Activated CD8-positive, alpha-beta T cell treated with anti-CD3 and anti-CD28 coated beads, Interleukin-2, amount 10 ng/mL, durations not matched to agents 7 days and 5 days (primary cell): ENCODE measurements at regions not wholly inside any gene's neighbourhood (a gene's known extent, or its start where the extent isn't known, plus 50 kb on each side); places are given as distances from the start of the nearest gene placed in this dataset.
A peak's percentile ranks its signal among the peaks of the same experiment; 100 is the strongest.

Source experiments
- ATAC-seq: fragments of 150-1000 bp; cut with Tn5 transposase; one replicate; pipeline ENCODE4 v1.10.0; 2021; ENCODE audit warnings: moderate library complexity
- CTCF ChIA-PET: fragments of 350-600 bp; sonication (Branson Sonifier 250); formaldehyde crosslinking; loops from one replicate; lab custom pipeline; 2021; ENCODE audit warnings: antibody characterized with exemption; lab: Charles Lee
- POLR2A ChIA-PET: fragments of 350-600 bp; sonication (Branson Sonifier 250); formaldehyde crosslinking; loops from one replicate; lab custom pipeline; 2021; ENCODE audit warnings: antibody characterized with exemption; lab: Charles Lee
- DNase-seq: peaks from one replicate; pipeline ENCODE4 v3.0.0-alpha.2; 2020
- H3K27ac Mint-ChIP-seq: one replicate; pipeline ENCODE4 v1.8.0; 2021; ENCODE audit warnings: mild to moderate bottlenecking, mixed read lengths
- H3K27me3 Mint-ChIP-seq: one replicate; pipeline ENCODE4 v1.8.0; 2021; ENCODE audit warnings: low read depth, mixed read lengths
- H3K36me3 Mint-ChIP-seq: one replicate; pipeline ENCODE4 v1.8.0; 2021; ENCODE audit warnings: low read depth, mixed read lengths
- H3K4me1 Mint-ChIP-seq: one replicate; pipeline ENCODE4 v1.8.0; 2021; ENCODE audit warnings: low read depth, mixed read lengths
- H3K4me3 Mint-ChIP-seq: one replicate; pipeline ENCODE4 v1.8.0; 2021; ENCODE audit warnings: mild to moderate bottlenecking, mixed read lengths
- H3K9me3 Mint-ChIP-seq: one replicate; pipeline ENCODE4 v1.8.0; 2022; ENCODE audit warnings: mixed read lengths; ENCODE audit not compliant: insufficient read depth

GRCh38 chr6:26175033-26175427, 87.8 kb downstream of the HFE start:
- DNase-seq (no peak), ATAC-seq (no peak)
- Mint-ChIP-seq H3K9me3 (no peaks in the 10 kb centered on the region), H3K27ac (peak overlapping the region; percentile 59), H3K4me3 (peak overlapping the region; percentile 38), H3K36me3 (peaks cover 7% of the 10 kb centered on the region), H3K27me3 (no peaks in the 10 kb centered on the region), H3K4me1 (peaks cover 43% of the 10 kb centered on the region)
- POLR2A ChIA-PET: interaction anchor here (0.7 to 22.3 kb wide), 12 partner anchors 9 to 189 kb away, joined by 3 to 3176 read pairs (median 80); a partner anchor contains a TSS
- CTCF ChIA-PET: interaction anchor here (1.0 to 2.5 kb wide), 5 partner anchors 23 to 75 kb away, joined by 5 to 16 read pairs (median 9); a partner anchor contains a TSS

- H3K27me3 Mint-ChIP-seq: no peaks in the 10 kb centered on the region
- no peaks in the 10 kb centered on the region for H3K9me3 Mint-ChIP-seq
- peak overlapping the region; percentile 38 for H3K4me3 Mint-ChIP-seq
- H3K27ac Mint-ChIP-seq: peak overlapping the region; percentile 59
- ATAC-seq (peak; percentile 11), DNase-seq (peak; percentile 82)
- peaks cover 42% of the 10 kb centered on the region for H3K4me1 Mint-ChIP-seq
- peaks cover 11% of the 10 kb centered on the region for H3K36me3 Mint-ChIP-seq
- CTCF ChIA-PET: interaction anchor here (0.6 to 2.5 kb wide), 20 partner anchors 8 to 410 kb away, joined by 3 to 16 read pairs (median 4); a partner anchor contains a TSS
- POLR2A ChIA-PET: interaction anchor here (0.5 to 14.2 kb wide), 12 partner anchors 8 to 149 kb away, joined by 3 to 664 read pairs (median 16); a partner anchor contains a TSS
Measured at GRCh38 chr6:26175428-26176181, 88.4 kb downstream of the HFE start.

DNA sequence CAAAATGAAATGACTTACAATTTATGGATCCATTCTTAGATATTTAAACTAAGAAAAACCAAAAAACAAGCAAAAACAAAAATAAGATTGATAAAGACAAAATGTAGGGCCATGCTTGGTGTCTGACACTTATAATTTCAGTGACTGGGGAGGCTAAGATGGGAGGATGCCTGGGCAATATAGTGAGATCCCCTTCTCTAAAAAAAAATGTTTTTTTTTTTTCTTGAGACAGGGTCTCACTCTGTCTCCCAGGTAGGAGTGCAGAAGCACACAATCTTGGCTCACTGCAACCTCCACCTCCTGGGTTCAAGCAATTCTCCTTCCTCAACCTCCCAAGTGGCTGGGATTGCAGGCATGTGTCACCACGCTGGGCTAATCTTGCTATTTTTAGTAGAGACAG, 92.4 kb downstream of the HFE start:
- no peak overlapping the region for H3K27ac Mint-ChIP-seq

DNA sequence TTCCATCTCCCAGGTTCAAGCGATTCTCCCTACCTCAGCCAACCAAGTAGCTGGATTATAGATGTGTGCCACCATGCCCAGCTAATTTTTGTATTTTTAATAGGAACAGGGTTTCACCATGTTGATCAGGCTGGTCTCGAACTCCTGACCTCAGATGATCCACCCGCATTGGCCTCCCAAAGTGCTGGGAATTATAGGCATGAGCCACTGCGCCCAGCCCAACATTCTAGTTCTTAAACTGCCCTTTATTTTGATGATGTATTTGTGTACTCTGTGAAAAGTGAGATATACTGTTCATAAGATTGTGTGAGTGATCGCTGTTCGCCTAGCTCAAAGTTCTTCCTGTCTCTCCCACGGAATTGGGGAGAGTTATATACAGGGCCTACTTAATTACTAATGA, 93.1 kb downstream of the HFE start:
- H3K4me3 Mint-ChIP-seq: no peak overlapping the region
- H3K36me3 Mint-ChIP-seq: peaks cover 11% of the 10 kb centered on the region
- H3K4me1 Mint-ChIP-seq: peaks cover 61% of the 10 kb centered on the region
- ChIA-PET CTCF (interaction anchor here (0.6 to 0.7 kb wide), 2 partner anchors 36 to 90 kb away, joined by 3 read pairs; a partner anchor contains a TSS), POLR2A (interaction anchor here (0.6 to 5.8 kb wide), 11 partner anchors 8 to 148 kb away, joined by 3 to 169 read pairs (median 32); a partner anchor contains a TSS)
- H3K27me3 Mint-ChIP-seq: no peaks in the 10 kb centered on the region
- H3K9me3 Mint-ChIP-seq: no peaks in the 10 kb centered on the region
- peak; percentile 19 for DNase-seq
- H3K27ac Mint-ChIP-seq: peak overlapping the region; percentile 84
- ATAC-seq: no peak

More for the DNA sequence above, 92.4 kb downstream of the HFE start:
- Mint-ChIP-seq H3K9me3 (no peaks in the 10 kb centered on the region), H3K36me3 (peaks cover 8% of the 10 kb centered on the region), H3K4me1 (peaks cover 58% of the 10 kb centered on the region), H3K4me3 (no peak overlapping the region), H3K27me3 (no peaks in the 10 kb centered on the region)
- ChIA-PET POLR2A (interaction anchor here (0.6 to 5.8 kb wide), 13 partner anchors 9 to 1687 kb away, joined by 3 to 169 read pairs (median 12); a partner anchor contains a TSS), CTCF (interaction anchor here (0.8 kb wide), 1 partner anchor 37 kb away, joined by 3 read pairs; a partner anchor contains a TSS)
- ATAC-seq (no peak), DNase-seq (no peak)

- ATAC-seq (peak; percentile 1), DNase-seq (no peak)
- H3K36me3 Mint-ChIP-seq: peaks cover 13% of the 10 kb centered on the region
- H3K27me3 Mint-ChIP-seq: no peaks in the 10 kb centered on the region
- peak overlapping the region; percentile 97 for H3K27ac Mint-ChIP-seq
- ChIA-PET CTCF (interaction anchor here (0.8 to 2.9 kb wide), 10 partner anchors 10 to 91 kb away, joined by 3 to 23 read pairs (median 4); a partner anchor contains a TSS), POLR2A (interaction anchor here (0.6 to 30.7 kb wide), 36 partner anchors 7 to 1689 kb away, joined by 3 to 2224 read pairs (median 12); a partner anchor contains a TSS)
- peaks cover 73% of the 10 kb centered on the region for H3K4me1 Mint-ChIP-seq
- no peaks in the 10 kb centered on the region for H3K9me3 Mint-ChIP-seq
- peak overlapping the region; percentile 83 for H3K4me3 Mint-ChIP-seq
Measured at GRCh38 chr6:26183237-26183580, 96.0 kb downstream of the HFE start.

DNA sequence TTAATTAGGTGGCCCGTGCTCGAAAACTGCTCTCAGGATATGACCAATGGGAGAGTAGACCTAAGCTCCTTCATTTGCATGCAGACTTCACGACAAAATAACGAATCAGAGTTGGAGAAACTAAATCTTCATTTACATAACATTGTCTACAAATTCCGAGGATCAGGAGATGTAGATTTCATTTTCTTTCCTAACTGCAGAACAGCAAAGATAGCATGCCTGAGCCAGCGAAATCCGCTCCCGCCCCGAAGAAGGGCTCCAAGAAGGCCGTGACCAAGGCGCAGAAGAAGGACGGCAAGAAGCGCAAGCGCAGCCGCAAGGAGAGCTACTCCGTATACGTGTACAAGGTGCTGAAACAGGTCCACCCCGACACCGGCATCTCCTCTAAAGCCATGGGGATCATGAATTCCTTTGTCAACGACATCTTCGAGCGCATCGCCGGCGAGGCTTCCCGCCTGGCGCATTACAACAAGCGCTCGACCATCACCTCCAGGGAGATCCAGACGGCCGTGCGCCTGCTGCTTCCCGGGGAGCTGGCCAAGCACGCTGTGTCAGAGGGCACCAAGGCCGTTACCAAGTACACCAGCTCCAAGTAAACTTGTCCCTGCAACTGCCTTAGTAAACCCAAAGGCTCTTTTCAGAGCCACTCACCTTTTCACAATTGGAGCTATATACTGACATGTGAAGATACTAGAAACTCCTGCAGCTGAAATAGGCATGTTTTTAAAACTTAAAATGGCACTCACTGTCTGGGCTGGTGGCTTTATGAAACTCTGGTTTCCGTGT, 96.5 kb downstream of the HFE start:
- DNase-seq (peak; percentile 80), ATAC-seq (peak; percentile 80)
- H3K27me3 Mint-ChIP-seq: no peaks in the 10 kb centered on the region
- ChIA-PET CTCF (interaction anchor here (0.8 to 2.9 kb wide), 12 partner anchors 8 to 90 kb away, joined by 3 to 23 read pairs (median 4); a partner anchor contains a TSS), POLR2A (interaction anchor here (0.6 to 30.7 kb wide), 37 partner anchors 8 to 1710 kb away, joined by 3 to 2224 read pairs (median 11); a partner anchor contains a TSS)
- H3K36me3 Mint-ChIP-seq: peaks cover 13% of the 10 kb centered on the region
- H3K4me1 Mint-ChIP-seq: peaks cover 79% of the 10 kb centered on the region
- no peaks in the 10 kb centered on the region for H3K9me3 Mint-ChIP-seq
- H3K4me3 Mint-ChIP-seq: peak overlapping the region; percentile 83
- H3K27ac Mint-ChIP-seq: peak overlapping the region; percentile 97

- Mint-ChIP-seq H3K4me1 (peaks cover 83% of the 10 kb centered on the region), H3K9me3 (no peaks in the 10 kb centered on the region), H3K36me3 (peaks cover 15% of the 10 kb centered on the region), H3K27ac (peak overlapping the region; percentile 97), H3K27me3 (peaks cover 2% of the 10 kb centered on the region), H3K4me3 (peak overlapping the region; percentile 83)
- POLR2A ChIA-PET: interaction anchor here (0.7 to 30.7 kb wide), 23 partner anchors 9 to 1709 kb away, joined by 3 to 2224 read pairs (median 16); a partner anchor contains a TSS
- ATAC-seq: no peak
- CTCF ChIA-PET: interaction anchor here (0.8 to 2.9 kb wide), 6 partner anchors 8 to 61 kb away, joined by 3 to 23 read pairs (median 6); a partner anchor contains a TSS
- peak; percentile 45 for DNase-seq
Measured at GRCh38 chr6:26184367-26184891, 97.2 kb downstream of the HFE start.

GRCh38 chr6:26185004-26185403, 97.8 kb downstream of the HFE start:
- Mint-ChIP-seq H3K9me3 (no peaks in the 10 kb centered on the region), H3K36me3 (peaks cover 15% of the 10 kb centered on the region), H3K4me1 (peaks cover 86% of the 10 kb centered on the region), H3K4me3 (peak overlapping the region; percentile 83), H3K27me3 (peaks cover 2% of the 10 kb centered on the region), H3K27ac (peak overlapping the region; percentile 97)
- POLR2A ChIA-PET: interaction anchor here (1.2 to 30.7 kb wide), 11 partner anchors 11 to 1682 kb away, joined by 3 to 2224 read pairs (median 36); a partner anchor contains a TSS
- CTCF ChIA-PET: interaction anchor here (0.9 to 2.9 kb wide), 3 partner anchors 8 to 11 kb away, joined by 3 to 23 read pairs (median 4); no protein-coding TSS in a partner anchor
- ATAC-seq (no peak), DNase-seq (peak; percentile 16)

DNA sequence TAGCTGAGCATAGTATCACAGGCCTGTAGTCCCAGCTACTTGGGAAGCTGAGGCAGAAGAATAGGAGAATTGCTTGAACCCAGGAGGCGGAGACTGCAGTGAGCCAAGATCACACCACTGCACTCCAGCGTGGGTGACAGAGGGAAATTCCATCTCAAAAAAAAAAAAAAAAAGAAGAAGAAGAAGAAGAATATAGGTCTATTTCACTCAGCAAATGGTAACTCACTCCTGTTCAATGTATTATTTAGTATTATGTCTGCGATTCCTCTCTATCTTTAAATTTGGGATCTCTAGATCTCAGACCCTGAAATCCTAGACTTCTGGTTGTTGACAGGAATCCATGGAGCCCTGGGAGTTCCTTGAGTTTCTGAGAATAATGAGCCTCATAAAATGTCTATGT, 98.6 kb downstream of the HFE start:
- peak overlapping the region; percentile 97 for H3K27ac Mint-ChIP-seq
- DNase-seq: no peak
- ATAC-seq: no peak
- H3K27me3 Mint-ChIP-seq: peaks cover 2% of the 10 kb centered on the region
- H3K4me3 Mint-ChIP-seq: no peak overlapping the region
- ChIA-PET CTCF (interaction anchor here (0.9 kb wide), 1 partner anchor 9 kb away, joined by 4 read pairs; no protein-coding TSS in a partner anchor), POLR2A (interaction anchor here (1.2 to 30.7 kb wide), 11 partner anchors 10 to 1681 kb away, joined by 3 to 2224 read pairs (median 63); a partner anchor contains a TSS)
- no peaks in the 10 kb centered on the region for H3K9me3 Mint-ChIP-seq
- H3K4me1 Mint-ChIP-seq: peaks cover 81% of the 10 kb centered on the region
- H3K36me3 Mint-ChIP-seq: peaks cover 12% of the 10 kb centered on the region

- H3K36me3 Mint-ChIP-seq: peaks cover 12% of the 10 kb centered on the region
Measured at GRCh38 chr6:26186652-26187051, 99.4 kb downstream of the HFE start.

More at GRCh38 chr6:26186652-26187051, 99.4 kb downstream of the HFE start:
- Mint-ChIP-seq H3K27me3 (peaks cover 2% of the 10 kb centered on the region), H3K4me1 (peaks cover 72% of the 10 kb centered on the region), H3K27ac (no peak overlapping the region), H3K4me3 (no peak overlapping the region), H3K9me3 (no peaks in the 10 kb centered on the region)
- DNase-seq (peak; percentile 19), ATAC-seq (no peak)
- ChIA-PET POLR2A (interaction anchor here (1.0 to 30.7 kb wide), 11 partner anchors 9 to 1707 kb away, joined by 3 to 2224 read pairs (median 63); a partner anchor contains a TSS), CTCF (interaction anchor here (1.0 to 1.6 kb wide), 4 partner anchors 11 to 84 kb away, joined by 3 to 6 read pairs (median 4); no protein-coding TSS in a partner anchor)
